Panc1 (cell line): ENCODE measurements at regions not wholly inside any gene's neighbourhood (a gene's known extent, or its start where the extent isn't known, plus 50 kb on each side); places are given as distances from the start of the nearest gene placed in this dataset.

ENCODE experiments used
- ATAC-seq: fragments of 200-7000 bp; cut with Tn5 transposase; 2 replicates; pipeline ENCODE4 v1.9.1; 2020; ENCODE audit warnings: mild to moderate bottlenecking, moderate library complexity
- BruUV-seq: library from RNA; stranded (reverse); fragments of 400-500 nt; replicated peaks from 2 replicates; lab custom pipeline; 2021; lab: Mats Ljungman, UMichigan
- CTCF ChIA-PET: fragments of 300-600 bp; sonication (Branson Sonifier 250); formaldehyde crosslinking; loops from one replicate; lab custom pipeline; 2022; ENCODE audit warnings: antibody characterized with exemption; lab: Charles Lee
- POLR2A ChIA-PET: fragments of 300-600 bp; sonication (Branson Sonifier 250); formaldehyde crosslinking; loops from one replicate; lab custom pipeline; 2022; ENCODE audit warnings: antibody characterized with exemption; lab: Charles Lee
- DNase-seq: peaks from one replicate; pipeline ENCODE4 v3.0.0-alpha.2; 2010; ENCODE audit warnings: low read depth, low spot score
- H3K27ac ChIP-seq: 2 replicates; pipeline ENCODE4 v1.5.1; 2011; ENCODE audit warnings: mild to moderate bottlenecking, low read length, inconsistent platforms
- H3K27me3 ChIP-seq: fragments of 200-500 bp; sonication (Bioruptor generic); 2 replicates; pipeline ENCODE4 v1.6.0; 2014; ENCODE audit warnings: low read length, inconsistent platforms; ENCODE audit not compliant: control insufficient read depth, insufficient read depth
- H3K36me3 ChIP-seq: fragments of 200-500 bp; sonication (Bioruptor generic); 2 replicates; pipeline ENCODE4 v1.5.1; 2014; ENCODE audit warnings: inconsistent platforms, mild to moderate bottlenecking, low read length, moderate library complexity; ENCODE audit not compliant: control insufficient read depth, insufficient read depth
- H3K4me1 ChIP-seq: 2 replicates; pipeline ENCODE4 v1.5.1; 2011; ENCODE audit warnings: inconsistent platforms, mild to moderate bottlenecking, low read length, moderate library complexity; ENCODE audit not compliant: control insufficient read depth, insufficient read depth
- H3K4me3 ChIP-seq, 2 experiments: 2 replicates each; pipeline ENCODE4 v1.5.1; 2011 to 2012; ENCODE audit warnings: low read depth in 2 of 2, low read length in 2 of 2, mild to moderate bottlenecking in 2 of 2, inconsistent platforms in 1 of 2, moderate library complexity in 1 of 2
- H3K9me3 ChIP-seq: fragments of 200-500 bp; sonication (Bioruptor generic); 2 replicates; pipeline ENCODE4 v1.5.1; 2014; ENCODE audit warnings: low read depth, mild to moderate bottlenecking, inconsistent platforms, low read length, moderate library complexity; ENCODE audit not compliant: control insufficient read depth, insufficient read depth
- POLR2AphosphoS5 ChIP-seq: IDR thresholded peaks from 2 replicates; pipeline ENCODE4 v1.6.1; 2012; ENCODE audit warnings: mild to moderate bottlenecking, low read depth, low read length, moderate library complexity
- REST ChIP-seq, 2 experiments: IDR thresholded peaks; 2 replicates each; pipeline ENCODE4 v1.6.1; 2011 to 2012; ENCODE audit warnings: low read depth in 2 of 2, control low read depth in 1 of 2, low read length in 1 of 2, mild to moderate bottlenecking in 1 of 2, moderate library complexity in 1 of 2; ENCODE audit not compliant: insufficient read depth in 1 of 2
- SIN3A ChIP-seq: IDR thresholded peaks from 2 replicates; pipeline ENCODE4 v1.6.1; 2012; ENCODE audit warnings: low read depth, mild to moderate bottlenecking, low read length, moderate library complexity, borderline replicate concordance; ENCODE audit not compliant: insufficient read depth
- TCF7L2 ChIP-seq: IDR thresholded peaks from 2 replicates; pipeline ENCODE4 v1.6.1; 2011; ENCODE audit warnings: mild to moderate bottlenecking, low read depth, low read length, inconsistent platforms
- in situ Hi-C: cut with HindIII; loops from 2 replicates; pipeline ENCODE4 v1.10.0; 2016; ENCODE audit warnings: low sequenced_read_pairs, low pct_unique_long_range_greater_than_20kb
- intact Hi-C: fragments of 100-400 bp; cut with micrococcal nuclease; formaldehyde crosslinking; loops from one replicate; pipeline ENCODE4 v1.10.0; 2022; ENCODE audit not compliant: unreplicated experiment
- TF ChIP-seq, protein P1 (sequence below): fragments of 450-650 bp; IDR thresholded peaks from 2 replicates; pipeline ENCODE4 v1.5.1; 2017; ENCODE audit warnings: mild to moderate bottlenecking

- in situ Hi-C loops (no loop called here), intact Hi-C loops (no loop called here)
- Histone ChIP-seq H3K36me3 (no peaks in the 10 kb centered on the region), H3K4me1 (no peaks in the 10 kb centered on the region), H3K4me3 (no peak overlapping the region), H3K9me3 (no peaks in the 10 kb centered on the region), H3K27ac (no peak overlapping the region), H3K27me3 (no peaks in the 10 kb centered on the region)
- ChIA-PET CTCF (no interaction called here), POLR2A (no interaction called here)
- ATAC-seq, result no peak
- no peak for DNase-seq
- no TSS peak for BruUV-seq
- TF ChIP-seq TCF7L2 (no peak), POLR2AphosphoS5 (no peak), REST (IDR thresholded peaks at IDR 0.05; ENCODE audit: insufficient read depth in 1 of 2, low read depth in 2 of 2, low read length in 1 of 2) (no peak), SIN3A (no peak)
- TF ChIP-seq, protein P1, sequence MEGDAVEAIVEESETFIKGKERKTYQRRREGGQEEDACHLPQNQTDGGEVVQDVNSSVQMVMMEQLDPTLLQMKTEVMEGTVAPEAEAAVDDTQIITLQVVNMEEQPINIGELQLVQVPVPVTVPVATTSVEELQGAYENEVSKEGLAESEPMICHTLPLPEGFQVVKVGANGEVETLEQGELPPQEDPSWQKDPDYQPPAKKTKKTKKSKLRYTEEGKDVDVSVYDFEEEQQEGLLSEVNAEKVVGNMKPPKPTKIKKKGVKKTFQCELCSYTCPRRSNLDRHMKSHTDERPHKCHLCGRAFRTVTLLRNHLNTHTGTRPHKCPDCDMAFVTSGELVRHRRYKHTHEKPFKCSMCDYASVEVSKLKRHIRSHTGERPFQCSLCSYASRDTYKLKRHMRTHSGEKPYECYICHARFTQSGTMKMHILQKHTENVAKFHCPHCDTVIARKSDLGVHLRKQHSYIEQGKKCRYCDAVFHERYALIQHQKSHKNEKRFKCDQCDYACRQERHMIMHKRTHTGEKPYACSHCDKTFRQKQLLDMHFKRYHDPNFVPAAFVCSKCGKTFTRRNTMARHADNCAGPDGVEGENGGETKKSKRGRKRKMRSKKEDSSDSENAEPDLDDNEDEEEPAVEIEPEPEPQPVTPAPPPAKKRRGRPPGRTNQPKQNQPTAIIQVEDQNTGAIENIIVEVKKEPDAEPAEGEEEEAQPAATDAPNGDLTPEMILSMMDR, result no peak
Measured at GRCh38 chr6:164415832-164416563, 893.4 kb downstream of the C6orf118 start.

GRCh38 chr6:164414695-164415094 is 894.7 kb downstream of the C6orf118 start:
- no peaks in the 10 kb centered on the region for H3K9me3 ChIP-seq
- no TSS peak for BruUV-seq
- in situ Hi-C loops, result no loop called here
- H3K36me3 ChIP-seq, result no peaks in the 10 kb centered on the region
- ChIA-PET CTCF (no interaction called here), POLR2A (no interaction called here)
- no peaks in the 10 kb centered on the region for H3K27me3 ChIP-seq
- ATAC-seq (no peak), DNase-seq (no peak)
- no peaks in the 10 kb centered on the region for H3K4me1 ChIP-seq
- no peak for TF ChIP-seq POLR2AphosphoS5
- TF ChIP-seq, protein P1, result no peak
- TF ChIP-seq SIN3A, result no peak
- no peak for TF ChIP-seq TCF7L2
- no peak for TF ChIP-seq REST (IDR thresholded peaks at IDR 0.05; ENCODE audit: insufficient read depth in 1 of 2, low read depth in 2 of 2, low read length in 1 of 2)
- intact Hi-C loops, result no loop called here
- H3K4me3 ChIP-seq, result no peak overlapping the region
- H3K27ac ChIP-seq, result no peak overlapping the region
